KMS-11 (cell line): ENCODE measurements at regions not wholly inside any gene's neighbourhood (a gene's known extent, or its start where the extent isn't known, plus 50 kb on each side); places are given as distances from the start of the nearest gene placed in this dataset.
"Not testable (repeated sequence)": the region's sequence is repeated elsewhere in the genome, so short reads cannot be mapped to it uniquely, and the experiment has no call there.

ENCODE experiments used
- H2AFZ ChIP-seq: fragments of 200-600 bp; sonication (generic); 2 replicates; pipeline ENCODE4 v1.6.1; 2016; ENCODE audit warnings: antibody characterized with exemption, mixed run types, low read depth
- H3K27ac ChIP-seq: fragments of 200-600 bp; sonication (generic); 2 replicates; pipeline ENCODE4 v1.6.1; 2016; ENCODE audit warnings: mild to moderate bottlenecking, mixed run types
- H3K27me3 ChIP-seq: fragments of 200-600 bp; sonication (generic); 2 replicates; pipeline ENCODE4 v1.6.1; 2017; ENCODE audit warnings: mild to moderate bottlenecking, low read depth, mixed run types, moderate library complexity; ENCODE audit not compliant: insufficient read depth
- H3K36me3 ChIP-seq: fragments of 200-600 bp; sonication (generic); 2 replicates; pipeline ENCODE4 v1.6.1; 2017; ENCODE audit warnings: mild to moderate bottlenecking, mixed run types; ENCODE audit not compliant: insufficient read depth
- H3K4me1 ChIP-seq: fragments of 200-600 bp; sonication (generic); 2 replicates; pipeline ENCODE4 v1.6.1; 2016; ENCODE audit warnings: mild to moderate bottlenecking, low read depth, mixed run types; ENCODE audit not compliant: poor library complexity, severe bottlenecking
- H3K4me2 ChIP-seq: fragments of 200-600 bp; sonication (generic); 2 replicates; pipeline ENCODE4 v1.7.0; 2016; ENCODE audit warnings: mild to moderate bottlenecking, mixed run types
- H3K4me3 ChIP-seq: fragments of 200-600 bp; sonication (generic); IDR thresholded peaks from 2 replicates; pipeline ENCODE4 v1.6.1; 2017; ENCODE audit warnings: low read depth, low read length, mixed read lengths; ENCODE audit not compliant: insufficient read depth
- H3K79me2 ChIP-seq: fragments of 200-600 bp; sonication (generic); 2 replicates; pipeline ENCODE4 v1.6.1; 2016; ENCODE audit warnings: low read depth, mixed run types; ENCODE audit not compliant: insufficient read depth
- H3K9ac ChIP-seq: fragments of 200-600 bp; sonication (generic); 2 replicates; pipeline ENCODE4 v1.6.1; 2016; ENCODE audit warnings: mild to moderate bottlenecking, mixed run types
- H4K20me1 ChIP-seq: fragments of 200-600 bp; sonication (generic); 2 replicates; pipeline ENCODE4 v1.6.1; 2016; ENCODE audit warnings: mild to moderate bottlenecking, mixed run types; ENCODE audit not compliant: insufficient read depth
- TF ChIP-seq, protein P1 (sequence below): fragments of 200-600 bp; sonication (generic); conservative IDR thresholded peaks from 2 replicates; pipeline ENCODE4 v1.6.1; 2017; ENCODE audit warnings: low read depth, mild to moderate bottlenecking, antibody characterized with exemption, low read length, moderate library complexity, mixed read lengths

DNA sequence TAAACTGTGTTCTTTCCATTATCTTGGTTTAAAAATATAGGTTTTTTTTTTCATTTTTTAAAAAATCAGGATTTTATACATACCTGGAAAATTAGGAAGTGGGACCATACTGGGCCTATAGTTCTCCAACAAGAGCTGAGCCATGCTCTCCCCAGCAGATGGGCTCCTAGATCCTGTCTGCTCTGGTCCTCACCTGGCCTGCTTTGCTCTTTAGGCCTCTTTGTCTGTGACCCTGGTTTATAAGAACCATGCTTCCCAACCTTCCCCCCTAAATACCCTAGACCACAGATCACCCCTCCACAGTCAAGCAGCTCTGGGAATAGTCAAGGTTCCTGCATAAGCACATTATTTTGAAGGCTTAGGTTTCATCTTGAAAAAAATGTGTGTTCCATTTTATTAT, 185.0 kb upstream of the TSHZ3 start:
- Histone ChIP-seq H4K20me1 (no peaks in the 10 kb centered on the region), H3K9ac (no peak overlapping the region), H3K27ac (no peak overlapping the region), H3K4me3 (no peak overlapping the region), H3K4me1 (no peaks in the 10 kb centered on the region), H2AFZ (no peak overlapping the region), H3K4me2 (no peak overlapping the region), H3K27me3 (no peaks in the 10 kb centered on the region), H3K79me2 (no peaks in the 10 kb centered on the region), H3K36me3 (no peaks in the 10 kb centered on the region)
- TF ChIP-seq, protein P1, sequence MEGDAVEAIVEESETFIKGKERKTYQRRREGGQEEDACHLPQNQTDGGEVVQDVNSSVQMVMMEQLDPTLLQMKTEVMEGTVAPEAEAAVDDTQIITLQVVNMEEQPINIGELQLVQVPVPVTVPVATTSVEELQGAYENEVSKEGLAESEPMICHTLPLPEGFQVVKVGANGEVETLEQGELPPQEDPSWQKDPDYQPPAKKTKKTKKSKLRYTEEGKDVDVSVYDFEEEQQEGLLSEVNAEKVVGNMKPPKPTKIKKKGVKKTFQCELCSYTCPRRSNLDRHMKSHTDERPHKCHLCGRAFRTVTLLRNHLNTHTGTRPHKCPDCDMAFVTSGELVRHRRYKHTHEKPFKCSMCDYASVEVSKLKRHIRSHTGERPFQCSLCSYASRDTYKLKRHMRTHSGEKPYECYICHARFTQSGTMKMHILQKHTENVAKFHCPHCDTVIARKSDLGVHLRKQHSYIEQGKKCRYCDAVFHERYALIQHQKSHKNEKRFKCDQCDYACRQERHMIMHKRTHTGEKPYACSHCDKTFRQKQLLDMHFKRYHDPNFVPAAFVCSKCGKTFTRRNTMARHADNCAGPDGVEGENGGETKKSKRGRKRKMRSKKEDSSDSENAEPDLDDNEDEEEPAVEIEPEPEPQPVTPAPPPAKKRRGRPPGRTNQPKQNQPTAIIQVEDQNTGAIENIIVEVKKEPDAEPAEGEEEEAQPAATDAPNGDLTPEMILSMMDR: no peak

DNA sequence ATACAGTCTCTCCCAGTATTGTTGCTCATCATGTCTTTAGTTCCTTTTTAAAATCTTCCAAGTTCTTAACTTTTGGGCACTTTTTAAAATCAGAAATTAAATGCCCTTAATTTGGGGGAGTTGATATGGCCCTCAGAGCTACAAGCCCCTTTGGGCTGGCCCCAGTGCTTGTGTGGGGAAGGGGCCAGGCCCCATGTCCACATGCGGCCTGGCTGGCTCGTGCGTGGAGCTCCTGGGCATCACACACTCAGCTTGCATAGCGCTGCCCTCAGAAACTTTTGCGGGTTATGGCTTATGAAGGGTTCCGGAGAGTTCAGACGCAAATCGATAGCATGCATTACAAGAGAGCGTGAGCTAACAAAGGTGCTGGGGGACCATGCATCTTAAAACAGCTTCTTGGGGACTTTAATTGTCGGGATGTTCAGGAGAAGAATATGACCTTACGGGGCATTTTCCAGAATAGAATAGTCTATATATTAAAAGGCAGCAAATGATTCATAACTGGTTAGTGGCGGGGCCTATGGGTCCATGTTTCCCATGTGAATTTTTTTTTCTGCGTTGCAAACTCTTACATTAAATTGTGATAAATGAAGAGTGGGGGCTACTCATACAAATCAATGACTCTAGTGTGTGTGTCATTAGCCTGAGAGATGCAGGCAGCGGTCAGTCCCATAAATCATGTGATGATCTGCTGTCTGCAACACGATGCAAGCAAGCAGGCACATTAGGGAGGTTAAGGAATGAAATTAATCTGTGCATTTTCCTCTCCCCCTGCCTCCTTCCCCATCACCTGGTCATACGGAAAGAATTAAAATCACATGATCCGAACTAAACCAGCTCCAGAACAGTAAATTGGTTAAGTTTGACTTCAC, 185.8 kb upstream of the TSHZ3 start:
- Histone ChIP-seq H2AFZ (no peak overlapping the region), H4K20me1 (no peaks in the 10 kb centered on the region), H3K4me1 (no peaks in the 10 kb centered on the region), H3K9ac (no peak overlapping the region), H3K79me2 (no peaks in the 10 kb centered on the region), H3K36me3 (no peaks in the 10 kb centered on the region), H3K4me2 (no peak overlapping the region), H3K4me3 (no peak overlapping the region), H3K27ac (no peak overlapping the region), H3K27me3 (no peaks in the 10 kb centered on the region)
- TF ChIP-seq, protein P1: no peak

DNA sequence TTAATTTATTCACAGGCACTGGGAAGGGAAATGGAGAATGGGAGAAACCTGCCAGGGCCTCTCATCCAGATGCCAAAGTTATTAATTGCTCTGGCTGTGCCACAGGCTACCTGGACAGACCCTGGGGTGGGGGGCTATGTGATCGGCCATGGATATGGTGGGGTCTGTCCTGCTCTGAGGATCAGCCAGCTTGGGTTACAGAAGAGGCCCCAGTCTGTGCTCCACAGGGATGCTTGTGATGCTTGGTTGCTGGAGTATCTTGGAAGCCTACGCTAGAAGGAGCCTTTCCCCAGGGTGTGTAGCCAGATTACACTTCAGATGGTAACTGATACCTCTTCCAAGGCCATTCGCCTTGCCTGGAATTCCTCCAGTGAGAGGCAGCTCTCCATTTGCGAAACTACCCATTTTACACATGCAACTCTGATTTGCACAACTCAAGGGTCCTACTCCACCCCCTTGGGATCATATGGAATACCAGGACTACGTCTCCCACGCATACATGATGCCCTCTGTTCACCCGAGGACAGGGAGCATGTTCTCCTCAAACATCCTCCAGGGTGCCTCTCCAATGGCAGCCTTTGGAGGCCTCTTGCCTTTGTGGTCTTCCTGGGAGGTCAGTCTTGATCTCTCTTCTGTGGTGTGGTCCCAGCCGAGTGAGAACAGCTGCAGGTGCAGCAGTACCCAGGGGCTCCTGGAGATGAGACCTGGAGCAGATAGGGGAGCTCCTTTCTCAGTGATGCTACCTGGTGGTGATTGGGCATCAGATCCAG, 186.6 kb upstream of the TSHZ3 start:
- H3K27ac ChIP-seq: no peak overlapping the region
- no peaks in the 10 kb centered on the region for H3K4me1 ChIP-seq
- H3K4me3 ChIP-seq: no peak overlapping the region
- H3K79me2 ChIP-seq: no peaks in the 10 kb centered on the region
- TF ChIP-seq, protein P1: no peak
- H3K4me2 ChIP-seq: no peak overlapping the region
- no peaks in the 10 kb centered on the region for H4K20me1 ChIP-seq
- no peak overlapping the region for H2AFZ ChIP-seq
- no peak overlapping the region for H3K9ac ChIP-seq
- no peaks in the 10 kb centered on the region for H3K27me3 ChIP-seq
- no peaks in the 10 kb centered on the region for H3K36me3 ChIP-seq

DNA sequence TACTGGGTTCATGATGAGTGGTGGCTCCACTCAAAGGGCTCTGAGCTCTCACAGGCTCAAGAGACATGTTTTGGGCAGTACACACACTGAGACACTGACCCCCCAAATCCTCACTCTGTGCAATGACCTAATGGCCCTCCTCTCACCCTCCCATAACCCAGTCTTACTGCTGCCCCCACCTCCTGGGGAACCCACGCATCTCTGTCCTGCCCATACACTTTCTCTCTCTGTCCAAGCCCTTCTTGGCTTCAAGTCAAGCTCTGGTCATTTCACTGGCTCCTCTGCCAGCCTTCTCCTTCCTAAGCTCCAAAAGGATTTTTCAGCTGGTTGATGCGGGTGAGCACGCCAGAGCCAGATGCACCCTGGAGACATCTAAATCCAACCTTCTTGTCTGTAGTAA, 187.9 kb upstream of the TSHZ3 start:
- no peak overlapping the region for H3K9ac ChIP-seq
- no peaks in the 10 kb centered on the region for H3K4me1 ChIP-seq
- H2AFZ ChIP-seq: no peak overlapping the region
- no peak overlapping the region for H3K27ac ChIP-seq
- H3K36me3 ChIP-seq: no peaks in the 10 kb centered on the region
- H3K4me2 ChIP-seq: no peak overlapping the region
- H4K20me1 ChIP-seq: no peaks in the 10 kb centered on the region
- H3K79me2 ChIP-seq: no peaks in the 10 kb centered on the region
- no peaks in the 10 kb centered on the region for H3K27me3 ChIP-seq
- H3K4me3 ChIP-seq: no peak overlapping the region
- TF ChIP-seq, protein P1: no peak

DNA sequence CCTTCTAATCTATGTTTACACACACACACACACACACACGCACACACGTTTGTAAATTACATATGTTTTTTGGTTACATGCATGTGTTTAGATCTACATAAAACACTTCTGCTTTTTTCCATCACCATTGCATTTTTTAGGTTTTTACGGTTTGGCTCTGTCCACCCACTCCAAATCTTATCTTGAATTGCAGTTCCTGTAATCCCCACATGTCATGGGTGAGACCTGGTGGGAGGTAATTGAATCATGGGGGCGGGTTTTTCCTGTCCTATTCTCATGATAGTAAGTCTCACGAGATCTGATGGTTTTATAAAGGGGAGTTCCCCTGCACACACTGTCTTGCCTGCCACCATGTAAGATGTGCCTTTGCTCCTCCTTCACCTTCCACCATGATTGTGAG, 188.7 kb upstream of the TSHZ3 start:
- not testable (repeated sequence) for H4K20me1 ChIP-seq, H3K36me3 ChIP-seq, H3K4me2 ChIP-seq, H3K79me2 ChIP-seq, H3K27me3 ChIP-seq, H3K9ac ChIP-seq, H3K4me3 ChIP-seq, H3K27ac ChIP-seq, H2AFZ ChIP-seq, H3K4me1 ChIP-seq
